IMR-90 (cell line): ENCODE measurements at regions not wholly inside any gene's neighbourhood (a gene's known extent, or its start where the extent isn't known, plus 50 kb on each side); places are given as distances from the start of the nearest gene placed in this dataset.

Experiments
- CEBPB ChIP-seq: IDR thresholded peaks from 2 replicates; pipeline ENCODE4 v1.6.1; 2012; ENCODE audit warnings: low read depth, low read length, improper control_type of control experiment
- CHD1 ChIP-seq: IDR thresholded peaks from 2 replicates; pipeline ENCODE4 v1.6.1; 2012; ENCODE audit warnings: low read depth, low read length, improper control_type of control experiment
- CTCF ChIP-seq: conservative IDR thresholded peaks from 2 replicates; pipeline ENCODE4 v1.5.1; 2012; ENCODE audit warnings: mild to moderate bottlenecking, low read depth, low read length, improper control_type of control experiment
- MAFK ChIP-seq: IDR thresholded peaks from 2 replicates; pipeline ENCODE4 v1.6.1; 2012; ENCODE audit warnings: low read depth, low read length, improper control_type of control experiment
- MAZ ChIP-seq: IDR thresholded peaks from 2 replicates; pipeline ENCODE4 v1.6.1; 2012; ENCODE audit warnings: low read depth, mild to moderate bottlenecking, low read length, improper control_type of control experiment, moderate library complexity, borderline replicate concordance
- MXI1 ChIP-seq: IDR thresholded peaks from 2 replicates; pipeline ENCODE4 v1.6.1; 2012; ENCODE audit warnings: low read depth, mild to moderate bottlenecking, low read length, moderate library complexity, borderline replicate concordance
- NFE2L2 ChIP-seq: fragments of 150-350 bp; IDR thresholded peaks from 2 replicates; pipeline ENCODE4 v1.6.1; 2016; ENCODE audit warnings: low read depth, mild to moderate bottlenecking, low read length
- POLR2A ChIP-seq: IDR thresholded peaks from 2 replicates; pipeline ENCODE4 v1.6.1; 2012; ENCODE audit warnings: mild to moderate bottlenecking, low read depth, low read length
- RAD21 ChIP-seq: IDR thresholded peaks from 2 replicates; pipeline ENCODE4 v1.6.1; 2012; ENCODE audit warnings: low read length, improper control_type of control experiment

- TF ChIP-seq CTCF (no peak), NFE2L2 (no peak), MAFK (no peak), CHD1 (no peak), POLR2A (no peak), RAD21 (no peak), MAZ (no peak), MXI1 (no peak), CEBPB (peak; percentile 6; the same call in 1 of the 2 replicates)
Observed at GRCh38 chr10:65798133-65798532, 1127.7 kb upstream of the LRRTM3 start.
